ENCODE measurements at regions not wholly inside any gene's neighbourhood (a gene's known extent, or its start where the extent isn't known, plus 50 kb on each side); places are given as distances from the start of the nearest gene placed in this dataset.

- DNase-seq (ENCODE audit: low read depth) = no peak
These were observed 241.7 kb upstream of the CAMK1G start for GRCh38 chr1:209341673-209342420.

- DNase-seq (ENCODE audit: low read depth) = no peak
These were observed 240.9 kb upstream of the CAMK1G start for GRCh38 chr1:209342441-209343175.

DNA sequence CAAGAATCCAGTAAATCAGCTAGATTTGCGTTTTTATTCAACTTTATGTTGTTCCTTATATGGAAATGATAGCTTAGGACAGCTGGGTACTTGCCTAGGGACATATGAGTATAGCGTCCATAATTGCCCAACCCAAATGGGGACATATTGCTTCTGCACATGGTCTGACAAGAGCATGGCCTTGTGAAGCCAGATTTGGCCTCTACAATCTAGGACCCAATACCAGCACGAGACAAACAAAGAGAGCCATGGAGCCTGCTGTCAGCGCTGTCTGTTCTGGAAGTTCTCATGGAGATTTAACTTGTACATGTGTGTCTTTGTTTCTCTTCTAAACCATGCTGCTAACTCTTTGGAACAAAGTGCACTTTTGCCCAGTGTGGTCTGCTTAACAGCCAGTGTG lies 240.0 kb upstream of the CAMK1G start:
- no peak for DNase-seq (ENCODE audit: low read depth)

GRCh38 chr1:209344156-209344555 lies 239.4 kb upstream of the CAMK1G start:
- no peak for DNase-seq (ENCODE audit: low read depth)

DNA sequence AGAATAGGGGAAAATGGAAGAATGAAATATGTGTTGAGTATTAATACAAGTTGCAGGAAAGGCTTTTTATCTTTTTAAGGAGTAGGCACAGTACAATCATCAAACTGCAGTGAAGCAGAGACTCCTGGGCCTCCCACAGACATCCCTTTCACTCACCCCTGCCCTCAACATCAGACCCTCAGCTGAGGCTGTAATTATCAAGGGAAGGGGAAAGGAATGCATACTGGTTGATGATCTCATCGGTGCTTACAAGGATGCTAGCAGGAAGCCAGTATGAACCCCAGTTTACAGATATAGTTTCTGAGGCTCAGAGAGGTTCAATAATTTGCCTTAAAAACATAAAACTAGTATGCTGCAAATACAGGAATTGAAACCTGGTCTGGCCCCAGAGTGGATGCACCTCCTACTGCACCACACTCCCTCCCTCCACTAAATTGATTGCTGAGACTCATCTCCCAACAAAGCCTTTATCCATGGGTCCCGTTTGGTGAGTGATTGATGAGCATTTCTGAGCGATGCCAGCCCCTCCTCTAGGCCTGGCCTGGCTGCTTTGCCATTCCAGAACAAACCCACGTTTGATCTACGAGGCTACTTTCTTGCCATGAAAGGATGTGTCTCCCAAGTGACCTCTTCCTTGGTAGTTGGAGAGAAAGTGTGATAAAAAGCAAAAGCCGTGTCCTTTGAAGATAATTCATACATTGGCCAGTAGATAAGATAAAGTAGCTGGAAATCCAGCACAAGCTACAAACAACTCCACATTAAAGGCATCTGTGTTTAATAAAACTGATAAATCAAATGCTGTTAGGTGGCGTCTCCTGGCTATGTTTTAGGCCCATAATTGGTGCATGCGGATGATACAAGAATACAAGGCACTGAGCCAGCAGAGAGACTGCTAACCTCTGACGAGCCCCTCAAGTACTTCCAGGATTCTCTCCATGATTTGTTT lies 233.9 kb upstream of the CAMK1G start:
- DNase-seq (ENCODE audit: low read depth) = no peak

DNA sequence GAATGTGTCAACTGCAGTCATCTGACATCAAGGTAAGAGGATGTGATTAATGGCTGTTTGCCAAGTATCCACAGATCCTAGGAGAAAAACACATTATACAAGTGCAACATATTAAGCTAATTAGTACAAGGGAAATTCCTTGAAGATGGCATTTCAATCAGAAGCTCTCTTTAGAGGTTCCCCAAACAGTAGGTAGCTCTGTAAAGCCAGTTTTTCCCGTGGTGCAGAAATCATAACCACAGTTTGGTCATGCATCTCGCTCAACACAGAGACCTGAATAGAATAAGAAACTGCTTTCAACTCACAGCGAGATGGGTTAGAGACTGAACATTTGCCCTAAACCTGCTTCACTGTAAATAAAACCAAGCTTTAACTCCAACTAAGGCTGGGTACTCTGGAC lies 230.5 kb upstream of the CAMK1G start:
- no peak for DNase-seq (ENCODE audit: low read depth)

DNA sequence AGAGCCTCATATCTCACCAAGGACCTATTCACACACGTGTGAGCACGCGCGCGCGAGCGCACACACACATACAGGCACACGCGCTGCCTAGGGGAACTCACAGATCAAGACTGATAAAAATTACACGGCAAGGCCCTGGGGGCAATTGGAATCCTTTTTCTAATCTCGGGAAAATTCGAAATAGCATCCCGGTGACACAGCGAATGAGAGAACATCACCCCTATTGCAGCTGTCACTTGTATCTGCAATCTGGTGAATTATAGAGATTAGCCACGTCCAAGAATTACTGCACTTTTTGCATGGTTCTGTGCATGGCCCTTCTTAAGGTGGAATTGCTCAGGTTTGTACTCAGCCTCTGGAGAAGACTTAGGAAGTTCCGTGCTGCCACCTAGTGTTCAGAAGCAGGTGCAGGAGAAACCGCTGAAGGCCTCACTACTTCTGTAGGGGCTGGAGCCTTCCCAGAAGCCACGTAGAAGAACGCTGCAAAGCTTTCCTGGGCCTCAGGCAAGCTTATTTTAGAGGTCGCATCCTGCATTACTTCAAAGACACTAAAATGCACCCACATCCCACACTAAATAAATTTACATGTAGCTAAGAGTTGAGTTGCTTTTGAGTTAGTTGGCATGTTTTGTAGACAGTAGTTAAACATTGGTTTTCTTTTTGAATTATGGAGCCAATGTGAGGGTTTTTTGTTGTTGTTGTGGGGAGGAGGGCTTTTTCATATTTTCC lies 229.2 kb upstream of the CAMK1G start:
- peak; percentile 65 for DNase-seq (ENCODE audit: low read depth)

GRCh38 chr1:209354840-209355165 lies 228.7 kb upstream of the CAMK1G start:
- no peak for DNase-seq (ENCODE audit: low read depth)

DNA sequence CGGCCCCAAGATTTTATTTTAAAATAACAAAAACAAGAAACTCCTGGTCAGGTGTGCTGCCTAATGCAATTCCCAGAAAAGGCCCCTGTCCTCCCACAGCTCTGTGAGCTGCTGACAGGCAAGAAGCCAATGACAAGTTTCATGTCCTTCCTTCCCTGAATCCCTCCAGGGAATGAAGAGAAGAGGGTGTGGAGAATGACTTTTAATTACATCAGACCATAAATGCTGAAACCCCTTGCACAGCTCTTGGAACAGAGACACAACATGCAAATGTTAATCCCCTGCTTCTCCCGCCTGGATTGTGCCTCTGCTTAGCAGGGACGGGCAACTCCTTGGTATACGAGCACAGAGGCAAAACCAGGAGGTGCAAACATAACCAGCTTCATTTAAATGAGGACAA lies 228.1 kb upstream of the CAMK1G start:
- no peak for DNase-seq (ENCODE audit: low read depth)

DNA sequence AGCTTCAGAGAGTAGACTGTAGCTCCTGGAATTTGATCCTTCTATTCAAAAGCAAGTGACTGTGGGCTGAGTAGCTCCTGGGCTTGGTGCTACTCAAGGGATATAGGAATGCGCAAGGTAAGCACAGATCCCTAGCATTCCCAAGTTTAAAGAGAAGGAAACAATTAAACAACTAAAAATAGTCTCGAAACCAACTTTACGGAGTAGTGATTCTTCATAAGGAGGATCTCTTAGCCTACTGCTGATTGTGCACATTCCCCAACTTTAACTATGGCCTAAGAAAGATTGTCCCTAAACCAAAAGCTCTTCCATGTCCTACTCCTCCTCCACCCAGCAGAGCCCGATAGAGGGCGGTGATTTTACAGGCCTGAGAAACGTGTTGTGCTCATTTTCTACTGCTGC lies 226.5 kb upstream of the CAMK1G start:
- no peak for DNase-seq (ENCODE audit: low read depth)

- no peak for DNase-seq (ENCODE audit: low read depth)
These were observed 220.4 kb upstream of the CAMK1G start for GRCh38 chr1:209363112-209363511.

GRCh38 chr1:209364716-209365115 lies 218.8 kb upstream of the CAMK1G start:
- no peak for DNase-seq (ENCODE audit: low read depth)

DNA sequence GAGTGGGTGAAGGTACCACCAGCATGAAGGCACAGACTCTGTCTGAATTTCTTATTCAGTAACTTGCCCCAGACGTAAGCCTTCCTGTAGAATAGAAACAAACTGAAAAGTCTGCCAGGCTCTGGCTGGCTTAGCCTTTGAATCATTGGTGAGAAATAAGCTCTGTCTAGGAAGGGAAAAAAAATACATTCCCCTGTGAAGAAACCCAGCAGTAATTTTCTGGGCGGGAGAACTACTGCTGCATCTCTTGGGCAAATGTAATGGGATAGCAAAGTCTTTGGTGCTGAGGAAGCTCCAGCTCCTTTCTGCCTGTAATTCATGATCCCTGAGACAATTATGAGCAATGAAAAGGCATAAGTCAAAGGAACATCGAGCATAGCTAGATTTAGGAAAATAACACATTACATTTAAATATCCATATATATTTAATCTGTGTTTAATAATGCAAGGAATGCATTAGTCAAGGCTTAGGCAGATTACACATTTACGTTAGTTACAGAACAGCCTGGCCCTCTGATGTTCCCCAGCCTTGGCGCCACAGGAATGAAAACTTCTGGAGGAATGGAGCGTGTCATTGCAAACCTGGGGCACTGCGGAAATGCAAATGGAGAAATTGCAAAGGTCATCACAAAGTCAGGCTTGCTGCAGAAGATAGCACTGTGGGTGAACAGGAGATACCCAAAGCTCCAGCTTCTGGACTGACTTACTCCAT lies 216.3 kb upstream of the CAMK1G start:
- no peak for DNase-seq (ENCODE audit: low read depth)

GRCh38 chr1:209368864-209369598 lies 214.5 kb upstream of the CAMK1G start:
- DNase-seq (ENCODE audit: low read depth) = peak; percentile 97

GRCh38 chr1:209370241-209370995 lies 213.1 kb upstream of the CAMK1G start:
- DNase-seq (ENCODE audit: low read depth) = no peak

GRCh38 chr1:209375097-209375496 lies 208.4 kb upstream of the CAMK1G start:
- DNase-seq (ENCODE audit: low read depth) = no peak

GRCh38 chr1:209375671-209376365 lies 207.7 kb upstream of the CAMK1G start:
- peak; percentile 76 for DNase-seq (ENCODE audit: low read depth)

GRCh38 chr1:209376774-209377173 lies 206.7 kb upstream of the CAMK1G start:
- DNase-seq (ENCODE audit: low read depth) = no peak

- no peak for DNase-seq (ENCODE audit: low read depth)
These were observed 205.5 kb upstream of the CAMK1G start for GRCh38 chr1:209377995-209378394.
